ENCODE measurements at regions not wholly inside any gene's neighbourhood (a gene's known extent, or its start where the extent isn't known, plus 50 kb on each side); places are given as distances from the start of the nearest gene placed in this dataset.

DNA sequence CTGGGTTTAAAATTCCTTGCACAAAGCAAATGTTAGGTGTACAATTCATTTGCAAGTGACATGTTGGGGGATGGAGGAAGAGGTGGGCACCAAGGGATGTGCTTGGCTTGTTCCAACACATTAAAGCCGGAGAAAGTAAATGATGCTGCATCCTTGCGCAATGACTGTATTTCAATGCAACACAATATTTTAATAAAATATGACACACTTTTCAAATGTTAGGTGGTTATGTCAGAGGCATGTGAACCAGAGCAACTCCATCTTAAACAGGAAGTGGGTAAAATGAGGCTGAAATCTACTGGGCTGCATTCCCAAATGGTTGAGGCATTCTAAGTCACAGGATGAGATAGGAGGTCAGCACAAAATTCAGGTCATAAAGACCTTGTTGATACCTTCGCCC is 53.6 kb upstream of the ARHGAP5 start:
- no peak for DNase-seq

DNA sequence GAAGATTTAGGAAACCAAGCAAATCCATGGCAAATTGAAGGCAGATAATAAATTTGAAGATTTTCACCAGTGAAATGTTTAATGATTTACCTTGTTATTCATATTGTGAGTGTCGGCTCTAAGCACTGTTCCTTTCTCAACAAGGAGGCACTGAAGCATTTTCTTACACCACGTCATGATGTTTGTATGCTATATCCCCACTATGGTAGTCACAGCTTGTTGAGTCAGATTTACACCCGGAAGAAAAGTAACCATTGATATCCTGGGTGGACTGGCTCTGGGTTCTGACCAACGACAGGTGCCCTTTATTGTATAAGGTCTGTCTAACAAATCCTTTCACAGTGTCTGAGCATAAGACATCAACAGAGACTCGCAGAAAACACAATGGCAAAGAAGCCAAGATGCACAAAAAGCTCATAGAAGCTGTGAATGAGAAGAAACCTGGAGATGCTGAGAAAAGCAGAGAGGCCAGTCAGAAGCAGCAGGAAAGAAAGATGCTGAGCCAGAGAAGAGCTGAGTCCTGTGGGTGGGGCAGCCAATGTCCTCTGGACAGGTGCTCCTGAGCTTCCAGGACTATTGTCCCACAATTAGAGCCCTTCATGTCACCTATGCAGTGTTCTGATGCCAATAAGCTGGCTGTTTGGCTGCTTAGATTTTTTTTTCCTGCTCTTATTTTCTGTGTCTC is 49.7 kb upstream of the ARHGAP5 start:
- no peak for DNase-seq

All from NCI-H1417 (cell line).